ENCODE measurements at regions not wholly inside any gene's neighbourhood (a gene's known extent, or its start where the extent isn't known, plus 50 kb on each side); places are given as distances from the start of the nearest gene placed in this dataset.

DNA sequence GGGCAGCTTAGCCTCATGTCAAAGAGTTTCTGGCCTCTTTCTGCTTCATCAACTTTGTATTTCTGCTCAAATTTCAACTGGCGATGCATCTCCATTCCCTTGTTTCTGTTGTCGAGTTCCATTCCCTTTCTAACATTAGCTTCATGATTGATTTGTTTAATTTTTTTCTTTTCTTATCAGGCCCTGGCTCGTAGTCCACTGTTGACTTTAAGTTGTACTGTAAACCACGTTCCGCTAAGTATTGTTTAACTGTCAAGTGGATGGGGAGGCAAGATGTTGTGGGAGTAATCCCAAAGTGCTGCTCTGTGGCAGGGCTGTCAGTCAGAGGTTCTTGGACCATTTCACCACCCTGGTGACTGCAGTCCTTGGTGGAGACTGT, 309.1 kb downstream of the PSAT1 start:
- TF ChIP-seq, protein P1, sequence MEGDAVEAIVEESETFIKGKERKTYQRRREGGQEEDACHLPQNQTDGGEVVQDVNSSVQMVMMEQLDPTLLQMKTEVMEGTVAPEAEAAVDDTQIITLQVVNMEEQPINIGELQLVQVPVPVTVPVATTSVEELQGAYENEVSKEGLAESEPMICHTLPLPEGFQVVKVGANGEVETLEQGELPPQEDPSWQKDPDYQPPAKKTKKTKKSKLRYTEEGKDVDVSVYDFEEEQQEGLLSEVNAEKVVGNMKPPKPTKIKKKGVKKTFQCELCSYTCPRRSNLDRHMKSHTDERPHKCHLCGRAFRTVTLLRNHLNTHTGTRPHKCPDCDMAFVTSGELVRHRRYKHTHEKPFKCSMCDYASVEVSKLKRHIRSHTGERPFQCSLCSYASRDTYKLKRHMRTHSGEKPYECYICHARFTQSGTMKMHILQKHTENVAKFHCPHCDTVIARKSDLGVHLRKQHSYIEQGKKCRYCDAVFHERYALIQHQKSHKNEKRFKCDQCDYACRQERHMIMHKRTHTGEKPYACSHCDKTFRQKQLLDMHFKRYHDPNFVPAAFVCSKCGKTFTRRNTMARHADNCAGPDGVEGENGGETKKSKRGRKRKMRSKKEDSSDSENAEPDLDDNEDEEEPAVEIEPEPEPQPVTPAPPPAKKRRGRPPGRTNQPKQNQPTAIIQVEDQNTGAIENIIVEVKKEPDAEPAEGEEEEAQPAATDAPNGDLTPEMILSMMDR (conservative IDR thresholded peaks at IDR 0.05; ENCODE audit: low read depth, low read length), result no peak
- Histone ChIP-seq H3K36me3 (ENCODE audit: insufficient read depth) (no peaks in the 10 kb centered on the region), H3K27ac (no peak overlapping the region), H2AFZ (ENCODE audit: low read depth) (no peak overlapping the region), H3K79me2 (ENCODE audit: insufficient read depth, low read depth) (no peaks in the 10 kb centered on the region), H3K4me2 (no peak overlapping the region), H3K4me3 (IDR thresholded peaks at IDR 0.05; ENCODE audit: insufficient read depth, low read depth, low read length) (no peak overlapping the region), H3K4me1 (ENCODE audit: low read depth, poor library complexity, severe bottlenecking) (no peaks in the 10 kb centered on the region), H4K20me1 (ENCODE audit: insufficient read depth) (no peaks in the 10 kb centered on the region), H3K9ac (no peak overlapping the region), H3K27me3 (ENCODE audit: insufficient read depth, low read depth) (no peaks in the 10 kb centered on the region)

DNA sequence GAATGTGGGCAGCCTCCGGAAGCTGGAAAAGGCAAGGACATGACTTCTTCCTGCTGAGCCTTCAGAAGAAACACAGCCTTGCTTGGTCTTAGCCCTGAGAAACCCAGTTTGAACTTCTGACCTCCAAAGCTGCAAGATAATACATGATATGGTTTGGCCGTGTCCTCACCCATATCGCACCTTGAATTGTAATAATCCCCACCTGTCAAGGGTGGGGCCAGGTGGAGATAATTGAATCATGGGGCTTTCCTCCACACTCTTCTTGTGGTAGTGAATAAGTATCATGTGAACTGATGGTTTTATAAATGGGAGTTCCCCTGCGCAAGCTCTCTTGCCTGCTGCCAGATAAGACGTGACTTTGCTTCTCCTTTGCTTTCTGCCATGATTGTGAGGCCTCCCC, 310.9 kb downstream of the PSAT1 start:
- Histone ChIP-seq H3K36me3 (ENCODE audit: insufficient read depth) (no peaks in the 10 kb centered on the region), H3K4me3 (IDR thresholded peaks at IDR 0.05; ENCODE audit: insufficient read depth, low read depth, low read length) (no peak overlapping the region), H3K9ac (no peak overlapping the region), H3K27me3 (ENCODE audit: insufficient read depth, low read depth) (no peaks in the 10 kb centered on the region), H3K27ac (no peak overlapping the region), H3K4me1 (ENCODE audit: low read depth, poor library complexity, severe bottlenecking) (no peaks in the 10 kb centered on the region), H2AFZ (ENCODE audit: low read depth) (no peak overlapping the region), H4K20me1 (ENCODE audit: insufficient read depth) (no peaks in the 10 kb centered on the region), H3K79me2 (ENCODE audit: insufficient read depth, low read depth) (no peaks in the 10 kb centered on the region), H3K4me2 (no peak overlapping the region)
- TF ChIP-seq, protein P1 (conservative IDR thresholded peaks at IDR 0.05; ENCODE audit: low read depth, low read length), result no peak

DNA sequence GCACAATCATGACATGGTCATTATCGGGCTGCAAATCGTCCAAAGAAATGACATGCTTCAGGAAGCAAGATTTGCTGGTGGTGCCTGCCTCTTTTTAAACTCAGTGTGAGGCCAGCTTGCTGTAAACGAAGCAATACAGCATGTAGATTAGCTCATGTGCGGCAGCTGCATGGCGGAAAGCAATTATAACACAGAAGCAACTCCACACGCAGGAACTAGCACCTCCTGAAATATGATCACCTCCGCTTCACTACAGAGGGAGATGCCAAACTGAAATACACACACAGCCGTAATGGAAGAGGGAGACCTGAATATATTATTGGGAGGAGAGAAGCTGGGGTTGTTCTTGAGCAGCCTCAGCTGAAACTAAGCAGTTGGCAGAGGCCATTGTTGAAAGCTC, 312.5 kb downstream of the PSAT1 start:
- TF ChIP-seq, protein P1 (conservative IDR thresholded peaks at IDR 0.05; ENCODE audit: low read depth, low read length), result no peak
- no peak overlapping the region for H2AFZ ChIP-seq (ENCODE audit: low read depth)

DNA sequence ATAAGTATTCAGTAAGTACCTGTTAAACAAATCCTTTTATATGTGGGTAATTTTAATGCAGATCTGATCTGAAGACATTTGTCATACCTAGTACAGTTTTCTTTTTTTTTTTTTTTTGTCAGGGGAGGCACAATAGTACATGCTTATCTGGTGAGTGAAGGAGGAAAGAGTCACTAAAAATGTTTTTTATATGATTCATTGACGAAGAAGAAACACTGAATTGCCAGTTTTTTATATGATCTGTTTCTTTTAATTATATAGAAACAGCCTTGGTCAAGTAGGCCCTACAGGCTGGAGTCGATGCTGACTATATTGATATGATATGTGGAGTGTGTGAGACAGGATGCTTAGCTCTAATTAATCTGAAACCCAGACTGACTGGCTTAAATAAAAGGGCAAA, 315.2 kb downstream of the PSAT1 start:
- Histone ChIP-seq H4K20me1 (ENCODE audit: insufficient read depth) (no peaks in the 10 kb centered on the region), H3K27ac (no peak overlapping the region), H3K4me1 (ENCODE audit: low read depth, poor library complexity, severe bottlenecking) (no peaks in the 10 kb centered on the region), H3K27me3 (ENCODE audit: insufficient read depth, low read depth) (no peaks in the 10 kb centered on the region), H2AFZ (ENCODE audit: low read depth) (no peak overlapping the region), H3K4me3 (IDR thresholded peaks at IDR 0.05; ENCODE audit: insufficient read depth, low read depth, low read length) (no peak overlapping the region), H3K36me3 (ENCODE audit: insufficient read depth) (no peaks in the 10 kb centered on the region), H3K79me2 (ENCODE audit: insufficient read depth, low read depth) (no peaks in the 10 kb centered on the region), H3K4me2 (no peak overlapping the region), H3K9ac (no peak overlapping the region)
- TF ChIP-seq, protein P1 (conservative IDR thresholded peaks at IDR 0.05; ENCODE audit: low read depth, low read length), result no peak

More for the DNA sequence above, 312.5 kb downstream of the PSAT1 start:
- H3K79me2 ChIP-seq (ENCODE audit: insufficient read depth, low read depth), result no peaks in the 10 kb centered on the region
- H3K27ac ChIP-seq, result no peak overlapping the region
- H3K4me1 ChIP-seq (ENCODE audit: low read depth, poor library complexity, severe bottlenecking), result no peaks in the 10 kb centered on the region
- H3K27me3 ChIP-seq (ENCODE audit: insufficient read depth, low read depth), result no peaks in the 10 kb centered on the region
- no peak overlapping the region for H3K9ac ChIP-seq
- no peak overlapping the region for H3K4me3 ChIP-seq (IDR thresholded peaks at IDR 0.05; ENCODE audit: insufficient read depth, low read depth, low read length)
- no peaks in the 10 kb centered on the region for H3K36me3 ChIP-seq (ENCODE audit: insufficient read depth)
- H4K20me1 ChIP-seq (ENCODE audit: insufficient read depth), result no peaks in the 10 kb centered on the region
- H3K4me2 ChIP-seq, result no peak overlapping the region

All from KMS-11 (cell line).